ENCODE measurements at regions not wholly inside any gene's neighbourhood (a gene's known extent, or its start where the extent isn't known, plus 50 kb on each side); places are given as distances from the start of the nearest gene placed in this dataset.

DNA sequence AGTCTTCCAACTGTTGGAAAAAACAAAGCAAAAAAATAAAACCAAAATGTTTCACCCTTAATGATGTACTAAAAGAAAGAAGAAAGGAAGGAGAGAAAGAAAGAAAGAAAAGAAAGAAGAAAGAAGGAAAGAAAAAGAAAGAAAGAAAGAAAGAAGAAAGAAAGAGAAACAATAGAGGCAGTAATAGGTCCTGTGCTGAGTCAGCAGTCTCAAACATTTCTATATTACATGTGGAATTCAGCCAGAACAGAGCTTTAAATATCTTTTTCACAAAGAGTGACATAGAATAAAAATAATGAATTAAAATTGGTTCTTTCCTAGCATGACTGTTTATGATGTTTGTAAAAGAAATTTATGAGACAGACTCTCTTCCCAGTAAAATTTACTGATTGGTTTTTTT, 1135.3 kb upstream of the CDH8 start:
- H3K27ac Mint-ChIP-seq = no peak overlapping the region
- no peaks in the 10 kb centered on the region for H3K36me3 Mint-ChIP-seq (ENCODE audit: low read depth)
- H3K27me3 Mint-ChIP-seq (ENCODE audit: low read depth) = no peaks in the 10 kb centered on the region
- H3K9me3 Mint-ChIP-seq = no peaks in the 10 kb centered on the region
- TF ChIP-seq, protein P1, sequence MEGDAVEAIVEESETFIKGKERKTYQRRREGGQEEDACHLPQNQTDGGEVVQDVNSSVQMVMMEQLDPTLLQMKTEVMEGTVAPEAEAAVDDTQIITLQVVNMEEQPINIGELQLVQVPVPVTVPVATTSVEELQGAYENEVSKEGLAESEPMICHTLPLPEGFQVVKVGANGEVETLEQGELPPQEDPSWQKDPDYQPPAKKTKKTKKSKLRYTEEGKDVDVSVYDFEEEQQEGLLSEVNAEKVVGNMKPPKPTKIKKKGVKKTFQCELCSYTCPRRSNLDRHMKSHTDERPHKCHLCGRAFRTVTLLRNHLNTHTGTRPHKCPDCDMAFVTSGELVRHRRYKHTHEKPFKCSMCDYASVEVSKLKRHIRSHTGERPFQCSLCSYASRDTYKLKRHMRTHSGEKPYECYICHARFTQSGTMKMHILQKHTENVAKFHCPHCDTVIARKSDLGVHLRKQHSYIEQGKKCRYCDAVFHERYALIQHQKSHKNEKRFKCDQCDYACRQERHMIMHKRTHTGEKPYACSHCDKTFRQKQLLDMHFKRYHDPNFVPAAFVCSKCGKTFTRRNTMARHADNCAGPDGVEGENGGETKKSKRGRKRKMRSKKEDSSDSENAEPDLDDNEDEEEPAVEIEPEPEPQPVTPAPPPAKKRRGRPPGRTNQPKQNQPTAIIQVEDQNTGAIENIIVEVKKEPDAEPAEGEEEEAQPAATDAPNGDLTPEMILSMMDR (IDR thresholded peaks at IDR 0.05; ENCODE audit: unreplicated experiment in 3 of 3) = no peak
- H3K4me3 Mint-ChIP-seq = no peak overlapping the region
- peaks cover 4% of the 10 kb centered on the region for H3K4me1 Mint-ChIP-seq

DNA sequence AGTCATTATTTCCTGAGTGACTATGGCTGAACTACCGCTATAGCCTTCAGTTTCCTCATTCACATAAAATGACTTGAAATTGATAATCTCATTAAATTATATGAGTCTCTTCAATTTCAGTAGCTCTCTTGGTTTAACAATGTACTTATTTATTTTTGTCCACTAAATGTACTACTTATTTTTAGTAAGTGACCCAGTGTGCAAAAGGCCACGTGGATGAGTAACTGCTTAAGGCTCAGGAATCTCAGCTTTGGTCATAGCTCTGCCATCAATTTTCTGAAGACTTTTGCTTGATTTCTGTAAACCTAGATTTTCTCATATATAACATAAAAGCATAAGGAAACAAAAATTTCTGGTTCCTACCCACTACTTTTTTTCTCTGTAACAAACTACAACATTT, 1132.9 kb upstream of the CDH8 start:
- H3K4me1 Mint-ChIP-seq = peaks cover 4% of the 10 kb centered on the region
- no peak overlapping the region for H3K27ac Mint-ChIP-seq
- no peaks in the 10 kb centered on the region for H3K27me3 Mint-ChIP-seq (ENCODE audit: low read depth)
- TF ChIP-seq, protein P1 (IDR thresholded peaks at IDR 0.05; ENCODE audit: unreplicated experiment in 3 of 3) = no peak
- H3K9me3 Mint-ChIP-seq = no peaks in the 10 kb centered on the region
- H3K4me3 Mint-ChIP-seq = no peak overlapping the region
- no peaks in the 10 kb centered on the region for H3K36me3 Mint-ChIP-seq (ENCODE audit: low read depth)

DNA sequence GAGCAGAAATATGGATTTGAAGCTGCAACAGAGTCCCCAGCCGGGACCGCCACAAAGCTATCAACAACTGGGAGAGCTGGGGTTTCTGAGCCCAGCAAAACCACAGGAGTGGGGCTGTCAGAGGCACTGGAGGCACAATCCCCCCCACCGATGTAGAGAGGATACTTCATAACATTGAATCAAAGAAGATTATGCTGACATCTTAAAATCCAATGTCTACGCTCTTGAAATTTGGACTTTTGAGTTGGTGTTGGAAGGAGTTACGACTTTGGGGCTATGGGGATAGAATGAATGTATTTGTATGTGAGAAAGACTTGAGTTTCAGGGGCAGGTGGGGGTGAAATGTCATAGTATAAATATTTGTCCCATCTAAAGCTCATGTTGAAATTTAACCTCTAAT, 1121.6 kb upstream of the CDH8 start:
- no peaks in the 10 kb centered on the region for H3K9me3 Mint-ChIP-seq
- H3K4me1 Mint-ChIP-seq = no peaks in the 10 kb centered on the region
- no peak overlapping the region for H3K4me3 Mint-ChIP-seq
- no peak overlapping the region for H3K27ac Mint-ChIP-seq
- TF ChIP-seq, protein P1 (IDR thresholded peaks at IDR 0.05; ENCODE audit: unreplicated experiment in 3 of 3) = no peak
- peaks cover 11% of the 10 kb centered on the region for H3K27me3 Mint-ChIP-seq (ENCODE audit: low read depth)
- H3K36me3 Mint-ChIP-seq (ENCODE audit: low read depth) = no peaks in the 10 kb centered on the region

DNA sequence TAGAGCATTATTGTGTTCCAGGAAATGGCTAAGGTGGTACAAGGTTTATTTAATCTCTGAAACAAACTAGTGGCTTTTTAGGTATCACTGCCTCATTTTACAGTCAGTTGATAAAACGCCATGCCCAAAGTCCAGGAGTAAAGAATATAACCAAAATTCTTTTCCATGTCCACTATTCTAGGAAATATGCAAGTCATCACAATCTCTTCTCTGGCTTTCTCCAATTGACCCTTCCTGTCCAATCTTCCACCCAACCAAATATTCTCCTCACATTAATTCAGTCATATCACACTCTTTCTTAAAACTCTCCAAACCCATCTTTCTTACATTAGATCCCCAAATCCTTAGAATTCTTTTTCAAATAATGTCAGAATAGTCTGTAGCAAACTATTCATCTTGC, 1110.0 kb upstream of the CDH8 start:
- TF ChIP-seq, protein P1 (IDR thresholded peaks at IDR 0.05; ENCODE audit: unreplicated experiment in 3 of 3) = no peak
- Mint-ChIP-seq H3K4me1 (no peaks in the 10 kb centered on the region), H3K36me3 (ENCODE audit: low read depth) (no peaks in the 10 kb centered on the region), H3K27me3 (ENCODE audit: low read depth) (no peaks in the 10 kb centered on the region), H3K4me3 (no peak overlapping the region), H3K9me3 (no peaks in the 10 kb centered on the region), H3K27ac (no peak overlapping the region)

DNA sequence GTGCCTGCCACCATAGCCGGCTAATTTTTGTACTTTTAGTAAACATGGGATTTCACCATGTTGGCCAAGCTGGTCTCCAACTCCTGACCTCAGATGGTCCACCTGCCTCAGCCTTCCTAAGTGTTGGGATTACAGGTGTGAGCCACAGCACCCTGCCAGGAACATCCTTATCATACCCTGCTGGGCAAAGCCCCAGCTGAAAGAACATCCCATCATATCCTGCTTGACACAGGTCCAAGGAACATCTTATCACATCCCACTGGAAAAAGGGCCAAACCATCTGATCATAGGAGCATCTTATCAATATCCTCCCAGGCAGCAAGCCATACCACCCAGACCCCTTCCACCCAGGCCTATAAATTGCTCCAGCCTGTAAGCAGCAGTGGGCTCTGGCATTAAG, 1109.2 kb upstream of the CDH8 start:
- TF ChIP-seq, protein P1 (IDR thresholded peaks at IDR 0.05; ENCODE audit: unreplicated experiment in 3 of 3) = no peak
- no peak overlapping the region for H3K4me3 Mint-ChIP-seq
- H3K27ac Mint-ChIP-seq = no peak overlapping the region
- H3K27me3 Mint-ChIP-seq (ENCODE audit: low read depth) = no peaks in the 10 kb centered on the region
- no peaks in the 10 kb centered on the region for H3K4me1 Mint-ChIP-seq
- H3K9me3 Mint-ChIP-seq = no peaks in the 10 kb centered on the region
- no peaks in the 10 kb centered on the region for H3K36me3 Mint-ChIP-seq (ENCODE audit: low read depth)

DNA sequence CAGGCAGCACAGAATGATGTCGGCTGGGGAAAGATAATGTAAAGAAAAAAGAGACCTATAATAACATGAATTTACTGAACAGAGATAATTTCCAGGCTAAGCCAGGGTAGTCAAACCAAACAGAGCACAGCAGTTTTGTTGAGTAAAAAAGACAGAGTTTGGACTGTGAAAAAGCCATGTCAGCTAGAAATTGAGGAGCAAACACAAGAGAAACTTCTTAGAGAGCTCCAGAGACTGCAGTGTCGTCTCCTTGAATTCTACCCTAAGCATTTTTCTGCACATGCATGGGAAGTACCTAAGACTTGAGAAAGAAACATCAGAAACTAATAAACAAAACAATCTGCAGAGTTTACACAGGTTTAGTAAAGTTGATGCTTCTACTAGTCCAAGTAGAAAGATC, 1098.8 kb upstream of the CDH8 start:
- Mint-ChIP-seq H3K4me3 (no peak overlapping the region), H3K27me3 (ENCODE audit: low read depth) (no peaks in the 10 kb centered on the region), H3K4me1 (no peaks in the 10 kb centered on the region), H3K36me3 (ENCODE audit: low read depth) (no peaks in the 10 kb centered on the region), H3K27ac (no peak overlapping the region), H3K9me3 (no peaks in the 10 kb centered on the region)
- TF ChIP-seq, protein P1 (IDR thresholded peaks at IDR 0.05; ENCODE audit: unreplicated experiment in 3 of 3) = no peak

Measured in nephron (organoid).